Fibroblast of skin of abdomen (primary cell): ENCODE measurements at regions not wholly inside any gene's neighbourhood (a gene's known extent, or its start where the extent isn't known, plus 50 kb on each side); places are given as distances from the start of the nearest gene placed in this dataset.

Experiments used
- DNase-seq: peaks from one replicate; pipeline ENCODE4 v3.0.0-alpha.2; 2013

- peak; percentile 53 for DNase-seq
These were observed 506.9 kb downstream of the TLE1 start for GRCh38 chr9:81182431-81182830.

DNA sequence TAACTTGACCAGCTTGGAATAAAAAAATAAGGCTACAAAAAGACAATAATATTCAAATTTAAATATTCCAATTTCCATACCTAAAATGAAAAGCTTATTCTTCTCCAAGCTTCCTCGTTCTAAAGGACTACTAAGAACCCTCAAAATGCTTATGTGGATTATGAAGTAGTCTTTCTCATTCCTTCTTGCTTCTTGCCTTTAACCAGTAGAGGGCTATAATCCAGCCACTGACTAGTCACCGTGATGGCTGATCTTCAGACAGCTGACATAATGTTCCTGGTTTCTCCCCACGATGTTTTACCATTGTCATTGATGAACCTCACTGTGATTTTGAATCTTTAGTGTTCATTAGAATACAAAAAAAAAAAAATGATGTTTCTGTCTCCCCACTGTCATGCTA, 515.3 kb downstream of the TLE1 start:
- no peak for DNase-seq

DNA sequence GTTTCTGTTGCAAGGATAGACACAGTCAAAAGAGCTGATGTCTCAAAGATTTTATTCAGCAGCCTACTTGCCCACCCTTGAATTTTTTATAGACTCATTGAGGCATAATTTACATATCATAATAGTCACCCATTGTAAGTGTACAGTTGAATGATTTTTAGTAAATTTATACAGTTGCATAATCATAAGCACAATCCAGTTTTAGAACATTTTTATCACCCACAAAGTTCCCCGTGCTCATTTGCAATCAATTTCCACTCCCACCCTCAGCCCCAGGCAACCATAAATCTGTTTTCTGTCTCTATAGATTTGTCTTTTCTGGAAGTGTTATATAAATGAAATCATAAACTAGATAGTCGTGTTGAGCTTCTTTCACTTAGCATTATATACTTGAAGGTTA, 517.7 kb downstream of the TLE1 start:
- DNase-seq, result no peak

GRCh38 chr9:81162361-81162760, 527.0 kb downstream of the TLE1 start:
- DNase-seq, result no peak

DNA sequence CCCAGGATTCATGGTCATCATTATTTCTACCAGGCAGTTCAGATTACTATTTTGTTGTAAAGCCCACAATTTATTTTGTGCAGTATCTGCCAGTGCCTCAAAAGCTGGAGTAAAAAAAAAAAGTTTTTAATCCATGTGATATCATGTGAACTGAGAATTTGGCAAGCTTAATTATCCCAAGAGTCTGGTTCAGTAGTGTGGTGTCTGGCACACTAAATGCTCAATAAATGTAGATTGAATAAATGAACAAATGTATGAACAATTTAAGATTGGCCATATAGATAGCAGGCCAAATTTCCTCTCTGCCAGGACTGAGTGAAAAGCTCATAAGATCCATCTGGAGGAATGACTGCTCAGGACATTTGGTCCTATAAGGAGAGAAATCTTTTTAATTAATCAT, 533.0 kb downstream of the TLE1 start:
- no peak for DNase-seq

DNA sequence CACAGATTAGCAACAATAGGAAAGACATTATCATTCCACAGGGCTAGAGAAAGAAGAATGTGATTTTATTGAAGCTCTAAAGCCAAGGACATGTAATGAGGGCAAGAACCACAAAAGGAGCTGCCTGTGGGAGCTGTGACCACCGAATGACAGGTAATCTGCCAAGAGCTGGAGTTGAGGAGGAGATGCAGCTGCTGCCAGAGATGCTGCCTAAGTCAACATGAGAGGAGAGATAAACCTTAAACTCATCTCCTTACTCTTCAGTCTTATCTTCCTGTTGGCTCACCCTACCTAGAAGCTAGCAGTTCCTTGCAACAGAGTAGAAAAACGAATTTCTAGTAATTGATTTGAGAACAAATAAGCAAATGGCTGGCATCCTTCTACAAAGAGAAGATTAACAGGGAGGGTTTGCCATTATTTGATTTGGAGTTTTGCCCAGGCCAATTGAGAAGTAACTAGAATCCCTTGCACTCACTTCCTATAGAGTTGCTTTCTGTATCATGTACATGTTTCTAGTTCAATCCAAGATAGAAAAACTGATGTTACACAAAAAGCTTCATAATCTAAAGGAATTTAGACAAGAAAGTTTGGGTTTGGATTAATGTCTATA, 539.2 kb downstream of the TLE1 start:
- peak; percentile 4 for DNase-seq

DNA sequence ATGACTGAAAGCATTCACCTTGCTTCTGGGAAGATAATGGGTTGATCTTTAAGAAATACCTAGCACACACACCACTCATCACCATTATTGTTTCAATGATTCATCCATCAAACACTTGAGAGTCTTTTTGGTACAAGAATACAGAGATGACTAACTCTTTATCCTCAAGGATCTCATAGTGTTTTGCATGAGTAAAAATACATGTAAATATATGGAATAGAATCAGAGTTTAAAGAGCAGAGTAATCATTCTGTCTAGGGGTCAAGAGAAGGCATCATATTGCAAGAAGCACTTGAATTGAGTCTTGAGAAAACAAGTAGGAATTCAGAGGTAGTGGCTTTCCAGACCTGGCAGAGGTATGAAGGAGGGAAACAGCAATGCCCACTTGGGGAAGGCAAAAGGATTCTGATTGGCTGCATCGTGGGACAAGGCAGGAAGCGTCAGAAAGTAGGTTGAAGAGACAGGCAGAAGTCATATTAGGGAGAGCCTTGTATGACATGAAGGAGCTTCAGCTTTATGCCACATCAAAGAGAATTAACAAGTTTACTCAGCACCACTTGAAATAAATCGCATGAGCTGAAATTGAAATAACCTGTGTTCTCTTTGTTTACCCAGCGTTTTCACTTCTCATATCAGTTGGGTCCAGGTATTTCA, 542.5 kb downstream of the TLE1 start:
- peak; percentile 48 for DNase-seq

DNA sequence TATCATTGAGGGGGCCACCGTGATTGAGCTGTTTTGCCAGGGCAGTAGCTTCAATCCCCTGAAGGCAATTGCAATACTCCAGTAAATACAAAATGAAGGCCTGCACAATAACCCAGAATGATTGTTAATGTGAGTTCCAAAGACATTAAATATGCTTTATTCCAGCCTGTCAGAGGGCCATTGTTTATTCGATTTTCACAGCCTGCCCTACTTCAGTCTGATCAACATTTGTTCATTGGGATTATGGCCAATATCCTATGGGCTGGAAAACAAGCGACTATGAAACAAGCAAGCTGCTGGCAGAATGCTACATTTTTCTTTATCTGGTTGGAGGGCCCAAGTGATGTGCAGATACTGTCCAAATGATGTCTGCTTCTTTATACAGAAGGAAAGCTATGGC, 543.1 kb downstream of the TLE1 start:
- DNase-seq, result no peak

GRCh38 chr9:81145331-81145963, 543.9 kb downstream of the TLE1 start:
- no peak for DNase-seq

GRCh38 chr9:81141961-81142360, 547.4 kb downstream of the TLE1 start:
- no peak for DNase-seq

- DNase-seq, result no peak
These were observed 551.3 kb downstream of the TLE1 start for GRCh38 chr9:81137976-81138568.

DNA sequence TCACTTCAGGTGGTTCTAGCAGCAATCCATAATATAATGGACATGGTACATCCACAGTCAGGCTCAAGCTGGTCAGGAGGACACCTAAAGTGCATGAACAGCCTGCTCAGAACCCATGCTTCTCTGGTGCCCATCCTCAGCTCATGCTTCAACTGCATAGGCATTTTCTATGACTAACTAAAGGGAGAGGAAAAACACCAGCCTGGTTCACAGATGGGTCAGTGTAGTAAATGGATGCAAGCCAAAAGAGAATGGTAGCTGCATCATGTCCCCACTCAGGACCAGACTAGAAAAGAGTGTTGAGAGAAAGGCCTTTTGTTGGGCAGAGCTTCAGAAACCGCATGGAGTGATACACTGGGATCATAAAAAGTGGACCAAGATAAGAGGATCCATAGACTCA, 556.6 kb downstream of the TLE1 start:
- DNase-seq, result no peak

GRCh38 chr9:81132318-81132717, 557.0 kb downstream of the TLE1 start:
- peak; percentile 59 for DNase-seq

GRCh38 chr9:81128701-81129100, 560.6 kb downstream of the TLE1 start:
- DNase-seq, result no peak

DNA sequence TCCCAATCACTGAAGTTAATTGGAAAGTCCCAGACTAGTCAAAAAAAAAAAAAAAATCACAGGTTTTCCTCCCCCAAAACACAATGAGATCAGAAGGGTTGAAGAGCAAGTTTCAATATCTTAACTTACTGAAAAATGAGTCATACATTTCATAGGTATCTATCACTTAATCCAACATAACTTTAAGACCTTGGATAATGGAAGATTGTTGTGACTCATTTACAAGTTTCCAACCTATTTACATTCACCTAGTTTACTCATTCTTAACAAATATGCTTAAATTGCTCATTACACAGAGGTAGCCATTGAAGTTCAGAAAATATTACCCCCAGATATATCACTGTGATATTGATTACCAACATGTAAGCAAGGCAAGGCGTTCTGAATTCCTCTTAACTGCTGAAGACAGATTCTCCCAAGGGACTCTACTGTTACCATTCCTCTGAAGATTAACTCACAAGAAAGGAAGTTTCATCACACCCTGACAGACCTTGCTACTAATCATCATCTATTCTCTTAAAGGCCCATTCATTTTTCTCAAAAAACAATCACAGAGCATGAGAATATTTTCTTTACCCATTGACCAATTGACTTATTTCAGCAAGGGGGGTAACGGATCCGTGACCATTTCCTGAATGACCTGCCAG, 563.8 kb downstream of the TLE1 start:
- peak; percentile 41 for DNase-seq

- no peak for DNase-seq
These were observed 565.8 kb downstream of the TLE1 start for GRCh38 chr9:81123526-81123925.

DNA sequence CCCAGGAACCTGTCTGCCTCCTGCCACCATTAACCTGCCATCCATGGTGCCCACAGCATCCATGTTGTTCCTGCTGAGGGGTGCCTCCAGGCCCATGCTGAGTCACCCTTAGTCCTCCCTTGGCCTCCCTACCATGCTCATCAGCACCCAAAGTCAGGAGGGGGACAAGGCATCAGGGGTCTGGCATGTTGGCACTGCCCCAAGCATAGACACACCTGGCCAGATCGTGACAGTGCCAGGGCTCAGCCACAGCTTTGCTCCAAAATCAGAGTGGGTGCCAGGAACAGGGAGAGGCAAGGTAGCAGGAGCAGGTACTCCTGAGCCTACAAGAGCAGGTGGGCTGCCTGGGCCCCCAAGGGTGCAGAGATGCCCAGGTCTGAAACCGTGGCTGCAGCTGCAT, 566.6 kb downstream of the TLE1 start:
- no peak for DNase-seq

DNA sequence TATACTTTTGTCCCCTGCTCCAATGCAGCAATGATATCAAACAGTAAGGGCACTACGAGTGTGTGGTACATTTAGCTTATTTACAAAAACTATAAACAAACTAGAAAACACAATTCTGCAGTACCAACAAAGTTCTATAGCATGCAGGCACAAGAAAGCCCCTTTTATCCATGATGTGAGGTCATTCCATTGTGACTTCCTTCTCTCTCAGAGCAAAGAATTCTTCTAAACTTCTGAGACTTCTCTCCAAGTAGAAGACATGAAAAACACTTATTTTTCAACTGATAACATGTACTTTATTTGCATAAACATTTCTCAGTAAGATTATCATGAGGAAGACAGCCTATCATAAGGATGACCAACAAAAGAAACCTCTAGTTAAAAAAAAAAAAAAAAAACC, 569.8 kb downstream of the TLE1 start:
- no peak for DNase-seq

GRCh38 chr9:81118416-81118815, 570.9 kb downstream of the TLE1 start:
- DNase-seq, result no peak

DNA sequence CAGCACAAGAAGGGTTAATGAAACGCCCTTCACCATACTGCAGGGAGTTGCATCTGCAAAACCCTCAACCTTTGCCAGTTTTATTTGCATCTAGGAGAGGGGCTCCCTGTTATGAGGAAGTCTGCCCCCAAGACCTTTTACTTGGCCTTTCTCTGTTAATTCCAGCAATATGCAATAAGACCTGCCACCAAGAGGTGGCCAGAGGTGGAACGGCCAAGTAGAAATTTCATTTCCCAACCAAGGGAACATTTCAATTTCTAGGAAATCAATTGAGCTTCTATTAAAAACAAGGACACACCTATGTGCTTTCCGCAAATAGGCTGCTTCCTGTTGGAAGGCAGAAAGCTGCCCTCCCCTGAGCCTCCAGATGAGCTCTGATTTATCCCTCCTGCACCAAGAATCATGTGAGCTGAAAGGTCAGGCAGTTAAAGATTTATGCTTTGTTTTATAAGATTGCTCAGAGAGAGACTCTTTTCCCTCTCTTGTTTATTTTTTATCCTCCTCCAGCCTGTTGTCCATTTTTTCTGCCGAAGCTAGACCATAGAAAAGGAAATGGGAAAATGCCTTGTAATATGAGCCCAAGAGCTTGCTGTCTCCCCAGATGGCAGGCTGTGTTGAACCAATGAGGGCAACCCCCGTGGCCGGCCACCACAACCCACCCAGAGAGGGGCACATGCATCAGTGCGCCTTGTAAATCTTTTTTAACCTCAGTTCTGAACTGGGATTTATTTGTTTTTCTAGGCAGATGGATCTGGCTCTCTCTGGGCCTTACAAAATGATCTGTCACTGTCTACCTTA, 572.8 kb downstream of the TLE1 start:
- DNase-seq, result no peak

- peak; percentile 16 for DNase-seq
These were observed 575.8 kb downstream of the TLE1 start for GRCh38 chr9:81113453-81114124.
